Coronary artery (tissue), 2 donors: ENCODE measurements at regions not wholly inside any gene's neighbourhood (a gene's known extent, or its start where the extent isn't known, plus 50 kb on each side); places are given as distances from the start of the nearest gene placed in this dataset.

ENCODE experiments used
- DNase-seq: peaks from one replicate; pipeline ENCODE4 v3.0.0-alpha.2; 2017; ENCODE audit warnings: low spot score
- H3K27ac ChIP-seq, 2 donors: fragments of 200-600 bp; sonication (generic); one replicate each; pipeline ENCODE4 v1.5.1; 2016 to 2019
- H3K4me3 ChIP-seq: fragments of 200-600 bp; sonication (generic); 2 replicates; pipeline ENCODE4 v1.5.1; 2016; ENCODE audit warnings: mild to moderate bottlenecking, moderate library complexity
- TF ChIP-seq, protein P1 (sequence below): fragments of 200-600 bp; sonication (generic); IDR thresholded peaks from one replicate; pipeline ENCODE4 v1.5.1; 2019; ENCODE audit warnings: antibody characterized with exemption

DNA sequence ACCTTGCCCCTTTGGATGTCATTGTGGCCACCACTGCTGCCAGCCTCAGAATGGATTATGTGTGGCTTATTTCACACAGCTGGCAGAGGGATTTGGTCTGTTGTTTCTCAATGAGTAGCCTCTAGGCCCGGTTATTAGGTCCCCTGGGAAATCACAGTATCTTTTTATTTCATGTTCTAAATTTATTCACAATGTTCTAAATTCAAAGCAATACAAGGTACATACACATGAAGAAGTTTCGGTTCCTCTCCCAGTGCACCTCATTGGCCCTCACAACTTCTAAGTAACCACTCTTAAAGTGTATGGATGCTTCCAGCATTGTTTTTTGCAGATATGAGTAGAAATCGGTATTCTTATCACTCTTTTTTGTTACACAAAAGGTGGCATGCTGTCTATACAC lies 262.7 kb downstream of the RCHY1 start:
- no peak for DNase-seq
- H3K4me3 ChIP-seq: no peak overlapping the region
- TF ChIP-seq, protein P1, sequence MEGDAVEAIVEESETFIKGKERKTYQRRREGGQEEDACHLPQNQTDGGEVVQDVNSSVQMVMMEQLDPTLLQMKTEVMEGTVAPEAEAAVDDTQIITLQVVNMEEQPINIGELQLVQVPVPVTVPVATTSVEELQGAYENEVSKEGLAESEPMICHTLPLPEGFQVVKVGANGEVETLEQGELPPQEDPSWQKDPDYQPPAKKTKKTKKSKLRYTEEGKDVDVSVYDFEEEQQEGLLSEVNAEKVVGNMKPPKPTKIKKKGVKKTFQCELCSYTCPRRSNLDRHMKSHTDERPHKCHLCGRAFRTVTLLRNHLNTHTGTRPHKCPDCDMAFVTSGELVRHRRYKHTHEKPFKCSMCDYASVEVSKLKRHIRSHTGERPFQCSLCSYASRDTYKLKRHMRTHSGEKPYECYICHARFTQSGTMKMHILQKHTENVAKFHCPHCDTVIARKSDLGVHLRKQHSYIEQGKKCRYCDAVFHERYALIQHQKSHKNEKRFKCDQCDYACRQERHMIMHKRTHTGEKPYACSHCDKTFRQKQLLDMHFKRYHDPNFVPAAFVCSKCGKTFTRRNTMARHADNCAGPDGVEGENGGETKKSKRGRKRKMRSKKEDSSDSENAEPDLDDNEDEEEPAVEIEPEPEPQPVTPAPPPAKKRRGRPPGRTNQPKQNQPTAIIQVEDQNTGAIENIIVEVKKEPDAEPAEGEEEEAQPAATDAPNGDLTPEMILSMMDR: no peak
- no peak overlapping the region for H3K27ac ChIP-seq

DNA sequence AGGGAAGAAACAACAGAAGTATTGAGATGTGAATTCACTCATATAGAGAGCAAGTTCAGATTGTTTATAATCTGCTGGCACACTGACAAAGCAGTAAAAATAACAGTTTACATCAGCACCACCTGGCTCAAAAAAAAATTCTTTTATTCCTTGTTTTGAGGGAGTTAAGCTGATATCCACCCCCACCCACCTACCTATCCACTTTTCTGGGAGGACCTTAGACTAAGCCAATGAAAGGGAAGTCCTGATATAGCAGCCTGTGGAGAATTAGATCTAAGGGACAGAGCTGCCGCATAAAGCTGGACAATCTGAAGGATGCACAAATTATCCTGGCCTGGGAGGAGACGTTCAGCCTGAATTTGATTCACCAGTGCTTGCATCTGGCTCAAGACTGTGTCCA lies 264.5 kb downstream of the RCHY1 start:
- TF ChIP-seq, protein P1: no peak
- no peak for DNase-seq
- no peak overlapping the region for H3K4me3 ChIP-seq
- H3K27ac ChIP-seq: no peak overlapping the region

- no peak overlapping the region for H3K4me3 ChIP-seq
- no peak overlapping the region for H3K27ac ChIP-seq
- DNase-seq: no peak
- TF ChIP-seq, protein P1: no peak
Observed at GRCh38 chr4:75248770-75249407, 265.3 kb downstream of the RCHY1 start.

GRCh38 chr4:75244325-75244724 lies 269.9 kb downstream of the RCHY1 start:
- H3K4me3 ChIP-seq: no peak overlapping the region
- no peak for DNase-seq

GRCh38 chr4:75243570-75243969 lies 270.6 kb downstream of the RCHY1 start:
- TF ChIP-seq, protein P1: no peak
- H3K4me3 ChIP-seq: no peak overlapping the region
- no peak overlapping the region for H3K27ac ChIP-seq
- DNase-seq: no peak

More at GRCh38 chr4:75244325-75244724, 269.9 kb downstream of the RCHY1 start:
- no peak overlapping the region for H3K27ac ChIP-seq
- TF ChIP-seq, protein P1: no peak

- Histone ChIP-seq H3K27ac (no peak overlapping the region), H3K4me3 (no peak overlapping the region)
- no peak for DNase-seq
- TF ChIP-seq, protein P1: no peak
Observed at GRCh38 chr4:75235359-75235951, 278.7 kb downstream of the RCHY1 start.

DNA sequence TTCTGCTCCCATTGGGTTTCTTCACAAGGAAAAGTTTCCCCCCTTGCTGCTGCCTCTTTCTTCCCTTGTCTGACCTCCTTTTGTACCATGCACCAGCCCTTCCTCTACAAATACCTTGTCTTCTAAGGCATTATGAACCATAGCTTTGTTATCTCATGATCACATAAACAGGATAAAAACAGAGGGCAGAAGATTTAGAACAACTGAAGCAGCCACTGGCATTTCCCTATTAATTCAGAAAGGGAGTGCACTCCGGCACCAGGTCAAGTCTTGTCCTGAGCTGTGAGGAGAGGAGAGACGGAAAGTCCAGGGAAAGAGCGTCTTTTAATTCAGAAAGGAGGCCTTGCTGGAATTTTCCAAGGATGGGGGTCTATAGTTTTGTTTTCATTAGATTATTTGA lies 281.7 kb downstream of the RCHY1 start:
- Histone ChIP-seq H3K27ac (no peak overlapping the region), H3K4me3 (no peak overlapping the region)
- DNase-seq: no peak
- TF ChIP-seq, protein P1: no peak
